Smooth muscle cell (in vitro differentiated cells): ENCODE measurements at regions not wholly inside any gene's neighbourhood (a gene's known extent, or its start where the extent isn't known, plus 50 kb on each side); places are given as distances from the start of the nearest gene placed in this dataset.
A peak's percentile ranks its signal among the peaks of the same experiment; 100 is the strongest.

Source experiments
- DNase-seq: peaks from one replicate; lab custom pipeline; 2025; ENCODE audit not compliant: unreplicated experiment; lab: John Stamatoyannopoulos, UW
- H2AFZ ChIP-seq: fragments of 200-600 bp; sonication (generic); 2 replicates; pipeline ENCODE4 v1.6.0; 2016; ENCODE audit warnings: antibody characterized with exemption, low read depth, mild to moderate bottlenecking
- H3F3A ChIP-seq: fragments of 200-600 bp; sonication (generic); 2 replicates; pipeline ENCODE4 v1.6.0; 2017; ENCODE audit warnings: antibody characterized with exemption, low read depth
- H3K27ac ChIP-seq: fragments of 200-600 bp; sonication (generic); 2 replicates; pipeline ENCODE4 v1.5.1; 2016; ENCODE audit warnings: low read depth, mild to moderate bottlenecking
- H3K27me3 ChIP-seq: fragments of 200-600 bp; sonication (generic); 2 replicates; pipeline ENCODE4 v1.6.1; 2016; ENCODE audit warnings: low read depth, mild to moderate bottlenecking
- H3K36me3 ChIP-seq: fragments of 200-600 bp; sonication (generic); 2 replicates; pipeline ENCODE4 v1.5.1; 2016; ENCODE audit warnings: low read depth
- H3K4me1 ChIP-seq: fragments of 200-600 bp; sonication (generic); 2 replicates; pipeline ENCODE4 v1.5.1; 2016; ENCODE audit warnings: low read depth
- H3K4me2 ChIP-seq: fragments of 200-600 bp; sonication (generic); 2 replicates; pipeline ENCODE4 v1.6.0; 2016; ENCODE audit warnings: mild to moderate bottlenecking
- H3K4me3 ChIP-seq: fragments of 200-600 bp; sonication (generic); 2 replicates; pipeline ENCODE4 v1.5.1; 2016; ENCODE audit warnings: mild to moderate bottlenecking
- H3K79me2 ChIP-seq: fragments of 200-600 bp; sonication (generic); 2 replicates; pipeline ENCODE4 v1.6.0; 2016; ENCODE audit warnings: low read depth, mild to moderate bottlenecking
- H3K9ac ChIP-seq: fragments of 200-600 bp; sonication (generic); 2 replicates; pipeline ENCODE4 v1.6.0; 2016; ENCODE audit warnings: low read depth
- H3K9me3 ChIP-seq: fragments of 200-600 bp; sonication (generic); replicated peaks from 2 replicates; pipeline ENCODE4 v1.5.1; 2016; ENCODE audit warnings: low read depth
- H4K20me1 ChIP-seq: fragments of 200-600 bp; sonication (generic); 2 replicates; pipeline ENCODE4 v1.6.0; 2016; ENCODE audit warnings: low read depth
- CTCF ChIP-seq: fragments of 200-600 bp; sonication (generic); IDR thresholded peaks from 2 replicates; pipeline ENCODE4 v1.5.1; 2017; ENCODE audit warnings: borderline replicate concordance, mild to moderate bottlenecking, antibody characterized with exemption; ENCODE audit not compliant: insufficient read depth, poor library complexity, severe bottlenecking
- WGBS: methylation state at CpG from one replicate; pipeline ENCODE4 v1.1.7; 2016; ENCODE audit warnings: low lambda C conversion rate; 5-methylcytosine and 5-hydroxymethylcytosine counted together

DNA sequence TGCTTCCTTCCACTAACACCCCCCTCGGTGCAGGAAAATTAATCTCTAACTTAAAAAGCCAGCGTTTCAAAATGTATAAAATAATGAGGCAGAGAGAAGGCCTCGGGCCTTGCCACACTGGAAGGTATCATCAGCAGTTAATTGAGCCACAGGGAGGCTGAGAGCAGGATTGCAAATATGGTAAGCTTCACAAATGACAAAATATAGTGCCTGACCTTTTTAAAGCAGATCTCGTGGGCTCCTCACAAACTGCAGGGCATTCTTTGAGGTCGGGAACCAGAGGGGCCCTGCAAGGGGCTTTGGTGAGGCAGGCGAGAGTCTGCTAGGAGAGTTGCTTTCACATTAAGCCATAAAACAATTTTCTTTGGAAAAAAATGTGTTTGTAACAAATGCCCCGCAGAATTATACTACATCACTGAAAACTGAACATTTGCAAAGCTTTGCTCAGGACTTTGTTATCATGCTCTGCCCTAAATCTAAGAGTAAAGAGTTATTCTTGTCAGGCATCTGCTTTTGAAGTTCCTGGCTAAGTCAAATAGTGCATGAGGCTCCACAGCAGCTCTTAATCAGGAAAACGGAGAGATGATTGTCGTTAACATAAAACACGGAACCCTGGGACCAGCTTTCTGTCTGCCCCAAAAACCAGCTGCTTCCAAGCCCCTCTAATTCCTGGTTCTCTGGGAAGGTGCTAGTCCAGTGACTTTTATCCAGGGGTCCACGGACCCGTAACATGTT, 61.4 kb upstream of the SYT13 start:
- H3K9me3 ChIP-seq: no peaks in the 10 kb centered on the region
- TF ChIP-seq CTCF: no peak
- H3K4me2 ChIP-seq: peak overlapping the region; percentile 57
- H3K79me2 ChIP-seq: no peaks in the 10 kb centered on the region
- H3K27me3 ChIP-seq: peaks cover 4% of the 10 kb centered on the region
- peak overlapping the region; percentile 70 for H2AFZ ChIP-seq
- no peak overlapping the region for H3K4me3 ChIP-seq
- no peak overlapping the region for H3K9ac ChIP-seq
- WGBS: 30% methylated on average over 12 of the region's 12 CpGs
- no peaks in the 10 kb centered on the region for H4K20me1 ChIP-seq
- no peak for DNase-seq
- H3F3A ChIP-seq: peaks cover 7% of the 10 kb centered on the region
- H3K27ac ChIP-seq: peak overlapping the region; percentile 24
- H3K4me1 ChIP-seq: peaks cover 23% of the 10 kb centered on the region
- no peaks in the 10 kb centered on the region for H3K36me3 ChIP-seq

GRCh38 chr11:45345491-45345890, 59.4 kb upstream of the SYT13 start:
- peaks cover 15% of the 10 kb centered on the region for H3K4me1 ChIP-seq
- DNase-seq: no peak
- peaks cover 2% of the 10 kb centered on the region for H3K27me3 ChIP-seq
- no peak overlapping the region for H3K4me2 ChIP-seq
- H4K20me1 ChIP-seq: no peaks in the 10 kb centered on the region
- H3K36me3 ChIP-seq: no peaks in the 10 kb centered on the region
- H3K9me3 ChIP-seq: no peaks in the 10 kb centered on the region
- peaks cover 7% of the 10 kb centered on the region for H3F3A ChIP-seq
- no peak overlapping the region for H3K27ac ChIP-seq
- WGBS: 72% methylated on average over 2 of the region's 2 CpGs
- no peak overlapping the region for H3K9ac ChIP-seq
- H2AFZ ChIP-seq: no peak overlapping the region
- H3K79me2 ChIP-seq: no peaks in the 10 kb centered on the region
- H3K4me3 ChIP-seq: no peak overlapping the region
- TF ChIP-seq CTCF: no peak

GRCh38 chr11:45344028-45344427, 57.9 kb upstream of the SYT13 start:
- WGBS: 28% methylated on average over 2 of the region's 2 CpGs
- H3K4me1 ChIP-seq: peaks cover 15% of the 10 kb centered on the region

More at GRCh38 chr11:45344028-45344427, 57.9 kb upstream of the SYT13 start:
- no peak for TF ChIP-seq CTCF
- Histone ChIP-seq H3K9ac (no peak overlapping the region), H3K4me3 (no peak overlapping the region), H3K79me2 (no peaks in the 10 kb centered on the region), H2AFZ (no peak overlapping the region), H3K9me3 (no peaks in the 10 kb centered on the region), H3K36me3 (no peaks in the 10 kb centered on the region), H3K27ac (no peak overlapping the region), H3K27me3 (no peaks in the 10 kb centered on the region), H4K20me1 (no peaks in the 10 kb centered on the region), H3F3A (peaks cover 7% of the 10 kb centered on the region), H3K4me2 (no peak overlapping the region)
- no peak for DNase-seq
